Stimulated activated CD4-positive, alpha-beta T cell treated with anti-CD3 and anti-CD28 coated beads, Interleukin-1b, Interleukin-23, amount 100 ng/mL, for 1 hour (primary cell): ENCODE measurements at regions not wholly inside any gene's neighbourhood (a gene's known extent, or its start where the extent isn't known, plus 50 kb on each side); places are given as distances from the start of the nearest gene placed in this dataset.

Source experiments
- DNase-seq, 2 donors: peaks; one replicate each; pipeline ENCODE4 v3.0.0-alpha.2; 2020; ENCODE audit warnings: low read depth in 2 of 2

- DNase-seq = no peak
Observed at GRCh38 chr9:73011956-73012355, 59.1 kb upstream of the ALDH1A1 start.

GRCh38 chr9:73011181-73011750 is 58.4 kb upstream of the ALDH1A1 start:
- DNase-seq = no peak

GRCh38 chr9:73009649-73010288 is 56.9 kb upstream of the ALDH1A1 start:
- DNase-seq = no peak

GRCh38 chr9:73007966-73008672 is 55.3 kb upstream of the ALDH1A1 start:
- no peak for DNase-seq

- no peak for DNase-seq
Observed at GRCh38 chr9:73006986-73007385, 54.1 kb upstream of the ALDH1A1 start.
